AG10803 (cell line): ENCODE measurements at regions not wholly inside any gene's neighbourhood (a gene's known extent, or its start where the extent isn't known, plus 50 kb on each side); places are given as distances from the start of the nearest gene placed in this dataset.

Source experiments
- DNase-seq: peaks from one replicate; pipeline ENCODE4 v3.0.0; 2010; ENCODE audit warnings: low read depth
- H3K4me3 ChIP-seq: 2 replicates; pipeline ENCODE4 v1.5.1; 2011; ENCODE audit warnings: mild to moderate bottlenecking, low read length, control low read depth
- TF ChIP-seq, protein P1 (sequence below): conservative IDR thresholded peaks from 2 replicates; pipeline ENCODE4 v1.5.1; 2011; ENCODE audit warnings: mild to moderate bottlenecking, low read length, control low read depth, inconsistent platforms

DNA sequence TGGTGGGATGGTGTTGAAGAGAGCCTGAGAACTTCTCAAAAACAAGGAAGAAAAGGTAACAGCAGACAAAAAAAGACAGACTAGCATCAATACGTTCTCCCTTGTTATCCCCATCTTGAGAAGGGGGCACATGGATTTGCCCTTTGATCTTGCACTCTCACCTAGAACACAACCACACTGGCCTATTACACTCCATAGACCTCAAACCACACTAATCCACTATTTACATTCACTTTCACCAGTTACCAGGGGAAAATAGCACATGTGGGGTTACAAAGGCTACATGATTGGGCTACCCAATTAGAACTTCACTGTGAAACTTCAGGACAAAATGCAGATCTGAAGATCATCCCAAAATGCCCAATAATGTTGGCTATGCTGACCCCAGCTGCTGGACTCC lies 72.6 kb upstream of the SELENOP start:
- TF ChIP-seq, protein P1, sequence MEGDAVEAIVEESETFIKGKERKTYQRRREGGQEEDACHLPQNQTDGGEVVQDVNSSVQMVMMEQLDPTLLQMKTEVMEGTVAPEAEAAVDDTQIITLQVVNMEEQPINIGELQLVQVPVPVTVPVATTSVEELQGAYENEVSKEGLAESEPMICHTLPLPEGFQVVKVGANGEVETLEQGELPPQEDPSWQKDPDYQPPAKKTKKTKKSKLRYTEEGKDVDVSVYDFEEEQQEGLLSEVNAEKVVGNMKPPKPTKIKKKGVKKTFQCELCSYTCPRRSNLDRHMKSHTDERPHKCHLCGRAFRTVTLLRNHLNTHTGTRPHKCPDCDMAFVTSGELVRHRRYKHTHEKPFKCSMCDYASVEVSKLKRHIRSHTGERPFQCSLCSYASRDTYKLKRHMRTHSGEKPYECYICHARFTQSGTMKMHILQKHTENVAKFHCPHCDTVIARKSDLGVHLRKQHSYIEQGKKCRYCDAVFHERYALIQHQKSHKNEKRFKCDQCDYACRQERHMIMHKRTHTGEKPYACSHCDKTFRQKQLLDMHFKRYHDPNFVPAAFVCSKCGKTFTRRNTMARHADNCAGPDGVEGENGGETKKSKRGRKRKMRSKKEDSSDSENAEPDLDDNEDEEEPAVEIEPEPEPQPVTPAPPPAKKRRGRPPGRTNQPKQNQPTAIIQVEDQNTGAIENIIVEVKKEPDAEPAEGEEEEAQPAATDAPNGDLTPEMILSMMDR = no peak
- DNase-seq = no peak
- H3K4me3 ChIP-seq = no peak overlapping the region

DNA sequence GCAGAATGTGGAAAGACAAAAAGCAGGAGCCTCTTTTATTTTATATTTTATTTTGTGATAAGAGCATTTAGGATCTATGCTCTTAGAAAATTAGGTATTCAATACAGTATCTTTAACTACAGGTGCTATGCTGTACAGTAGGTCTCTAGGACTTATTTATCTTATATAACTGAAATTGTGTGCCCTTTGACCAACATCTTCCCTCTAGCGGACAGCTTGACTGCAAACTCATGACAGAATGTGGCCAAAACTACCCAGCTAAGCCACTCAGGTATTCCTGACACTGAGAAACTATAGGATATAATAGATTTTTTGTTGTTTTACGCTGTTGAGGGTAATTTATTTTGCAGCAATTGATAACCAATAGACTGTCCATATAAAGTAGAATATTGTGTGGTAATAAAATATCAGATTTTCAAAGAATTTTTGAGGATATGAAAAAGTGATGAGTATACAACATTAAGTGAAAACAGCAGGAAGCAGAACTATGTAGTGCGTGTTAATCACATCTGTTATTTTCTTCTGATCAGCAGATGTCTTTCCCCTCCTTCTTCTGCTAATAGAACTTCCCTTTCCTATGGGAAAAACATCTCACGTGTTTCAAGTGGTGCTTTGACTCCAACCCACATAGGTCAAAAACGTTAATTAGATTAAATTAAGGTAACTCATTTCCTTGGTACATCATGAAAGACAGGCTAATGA lies 69.9 kb upstream of the SELENOP start:
- DNase-seq = no peak
- H3K4me3 ChIP-seq = no peak overlapping the region
- TF ChIP-seq, protein P1 = no peak

DNA sequence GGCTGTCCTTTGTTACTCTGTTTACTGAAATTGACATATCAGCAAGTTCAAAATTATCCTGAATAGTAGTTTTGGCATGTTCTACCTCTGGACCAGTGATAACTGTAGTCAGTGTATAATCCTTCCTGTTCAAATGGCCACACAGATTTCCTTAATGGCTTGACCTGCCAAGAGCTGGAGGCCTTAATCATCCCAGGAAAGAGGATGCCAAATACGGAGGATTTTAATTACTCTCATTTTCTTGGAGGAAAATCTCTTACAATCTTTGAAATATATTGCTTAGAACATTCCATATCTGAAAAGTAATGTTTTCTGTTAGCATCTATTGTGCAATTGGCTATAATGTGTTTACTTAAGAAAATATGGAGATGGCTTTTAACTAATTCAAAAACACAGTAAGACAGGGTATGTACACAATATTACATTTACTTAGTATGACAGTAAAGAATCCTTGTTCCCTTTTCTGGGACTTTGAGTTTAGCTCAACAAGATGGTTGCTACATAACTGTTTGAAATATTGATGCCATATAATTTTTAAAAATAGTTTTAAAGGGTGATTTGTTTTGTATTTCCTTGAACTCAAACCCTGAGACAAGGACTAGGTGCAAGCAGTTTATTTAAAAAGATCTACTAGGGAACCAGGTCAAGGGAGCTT lies 68.9 kb upstream of the SELENOP start:
- no peak for DNase-seq
- TF ChIP-seq, protein P1 = no peak
- no peak overlapping the region for H3K4me3 ChIP-seq

DNA sequence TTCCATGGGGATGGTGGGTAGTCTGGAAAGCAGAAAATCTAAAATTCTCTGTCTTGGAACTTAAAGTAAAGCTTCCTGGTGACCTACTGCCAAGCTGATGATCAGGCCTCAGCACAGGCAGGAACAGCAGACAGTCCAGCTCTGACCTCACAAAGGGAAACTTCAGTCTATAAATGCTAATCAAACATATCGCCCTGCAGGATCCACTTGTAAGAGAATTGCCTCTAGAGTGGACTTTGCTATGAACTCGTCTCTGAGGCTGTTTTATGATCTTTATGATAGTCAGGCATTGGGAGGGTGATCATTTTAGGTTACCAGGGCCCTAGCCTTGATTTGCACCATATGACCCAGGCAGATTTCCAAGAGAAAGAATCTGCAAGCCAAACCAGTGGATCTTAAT lies 67.6 kb upstream of the SELENOP start:
- no peak for DNase-seq
- H3K4me3 ChIP-seq = no peak overlapping the region
- TF ChIP-seq, protein P1 = no peak

DNA sequence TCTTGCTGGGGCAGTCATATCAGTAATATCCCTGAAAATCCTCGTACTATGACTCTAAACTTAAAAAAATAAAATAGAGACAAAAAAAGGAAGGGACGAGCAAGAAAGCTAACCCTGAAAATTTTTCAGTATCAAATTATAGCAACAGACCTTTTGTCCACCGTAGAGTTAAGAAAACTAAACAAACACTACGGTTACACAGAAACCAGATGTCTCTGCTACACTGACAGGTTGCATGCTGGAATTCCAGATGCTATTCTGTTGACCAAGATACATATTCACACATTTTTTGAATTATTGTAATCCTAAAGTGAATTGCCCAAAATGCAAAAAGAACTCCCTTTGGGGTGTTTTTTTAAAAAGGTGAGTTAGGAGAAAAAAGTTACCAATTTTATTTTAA lies 66.9 kb upstream of the SELENOP start:
- TF ChIP-seq, protein P1 = no peak
- DNase-seq = no peak
- H3K4me3 ChIP-seq = no peak overlapping the region

DNA sequence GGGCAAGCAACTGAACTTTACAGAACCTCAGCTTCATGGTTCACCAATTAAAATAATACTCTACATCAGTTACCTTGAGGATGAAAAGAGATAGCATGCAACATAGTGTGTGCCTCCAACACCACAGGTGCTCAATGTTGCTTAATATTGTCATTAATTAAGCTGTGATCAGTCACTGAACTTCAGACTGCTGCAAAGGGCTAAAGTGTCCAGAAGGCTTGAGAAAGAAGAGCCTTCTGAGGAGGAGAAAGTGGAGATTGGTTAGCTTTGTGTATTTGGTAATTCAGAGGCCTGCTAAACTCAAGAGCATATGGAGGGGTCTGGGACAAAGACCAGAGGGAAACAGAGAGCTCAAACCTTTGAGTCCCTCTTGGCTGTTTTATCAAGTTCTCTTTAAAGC lies 66.3 kb upstream of the SELENOP start:
- no peak overlapping the region for H3K4me3 ChIP-seq
- no peak for DNase-seq
- TF ChIP-seq, protein P1 = no peak

DNA sequence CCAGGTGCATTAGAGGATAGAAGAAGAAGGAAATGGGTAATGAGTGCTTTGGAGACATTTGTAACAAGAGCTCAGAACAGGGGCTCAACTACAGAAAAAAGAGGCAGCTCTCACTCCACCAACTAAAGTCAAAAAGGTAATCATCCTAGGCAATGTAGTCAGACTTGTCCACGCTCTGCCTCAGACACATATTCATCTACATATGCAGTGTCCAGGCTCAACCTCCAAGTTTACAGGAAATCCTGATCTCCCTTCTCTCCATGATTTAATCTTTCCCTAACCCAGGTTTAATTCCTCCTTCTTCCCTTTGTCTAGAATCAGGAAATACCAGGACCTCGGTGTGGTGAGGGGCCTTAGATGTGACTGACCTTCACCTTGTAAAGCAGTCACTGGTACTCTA lies 65.7 kb upstream of the SELENOP start:
- no peak for DNase-seq
- TF ChIP-seq, protein P1 = no peak
- H3K4me3 ChIP-seq = no peak overlapping the region
